Psoas muscle (tissue), 7 donors: ENCODE measurements at regions not wholly inside any gene's neighbourhood (a gene's known extent, or its start where the extent isn't known, plus 50 kb on each side); places are given as distances from the start of the nearest gene placed in this dataset.

Experiments used
- ATAC-seq, 4 donors: fragments of 200-7000 bp; cut with Tn5 transposase; one replicate each; pipeline ENCODE4 v1.9.1; 2020; ENCODE audit warnings: moderate library complexity in 3 of 4, mild to moderate bottlenecking in 2 of 4
- DNase-seq, 2 donors: peaks; one replicate each; pipeline ENCODE4 v3.0.0-alpha.2; 2020
- H3K27ac ChIP-seq: fragments of 200-600 bp; one replicate; pipeline ENCODE4 v1.8.0; 2022
- H3K27me3 ChIP-seq, 3 donors: fragments of 200-600 bp in 1 of 3; one replicate each; pipeline versions ENCODE4 v1.6.1 to v1.8.0; 2013 to 2022; ENCODE audit warnings: low read length in 2 of 3, mild to moderate bottlenecking in 2 of 3, moderate library complexity in 1 of 3; ENCODE audit not compliant: insufficient read depth in 3 of 3
- H3K36me3 ChIP-seq, 2 donors: fragments of 200-600 bp in 1 of 2; one replicate each; pipeline versions ENCODE4 v1.6.1 to v1.8.0; 2013 to 2022; ENCODE audit warnings: low read depth in 1 of 2, mild to moderate bottlenecking in 1 of 2, moderate library complexity in 1 of 2; ENCODE audit not compliant: insufficient read depth in 1 of 2
- H3K4me1 ChIP-seq: fragments of 200-600 bp; one replicate; pipeline ENCODE4 v1.8.0; 2022
- H3K4me3 ChIP-seq: fragments of 200-600 bp; one replicate; pipeline ENCODE4 v1.8.0; 2022; ENCODE audit warnings: mild to moderate bottlenecking
- H3K9me3 ChIP-seq: fragments of 200-600 bp; one replicate; pipeline ENCODE4 v1.8.0; 2022
- CTCF ChIP-seq: fragments of 200-600 bp; IDR thresholded peaks from one replicate; pipeline ENCODE4 v1.8.0; 2022; ENCODE audit warnings: antibody characterized with exemption
- WGBS, 3 donors: extraction: QIAGEN DNeasy Blood & Tissue Kit; methylation state at CpG; one replicate each; pipeline versions ENCODE4 v1.1.6 to v1.1.7; 2013; 5-methylcytosine and 5-hydroxymethylcytosine counted together
- intact Hi-C, 2 donors: fragments of 100-400 bp; cut with DNase I; formaldehyde crosslinking; loops; one replicate each; pipeline versions ENCODE4 v1.11.0 to v1.14.2; 2022
- donor health status: healthy with polysubstance abuse.
- donor health status: DM: no; HTN: no; CAD: no; lungs with moderate emphysema.
- donor health status: Bipolar disorder and iron deficiency.
- donor health status: healthy.
- donor health status: DM: yes; HTN: yes; CAD: no.
- donor health status: DM: no; HTN: no; CAD: no.
- donor health status: DM: yes; HTN: yes; CAD: no.

DNA sequence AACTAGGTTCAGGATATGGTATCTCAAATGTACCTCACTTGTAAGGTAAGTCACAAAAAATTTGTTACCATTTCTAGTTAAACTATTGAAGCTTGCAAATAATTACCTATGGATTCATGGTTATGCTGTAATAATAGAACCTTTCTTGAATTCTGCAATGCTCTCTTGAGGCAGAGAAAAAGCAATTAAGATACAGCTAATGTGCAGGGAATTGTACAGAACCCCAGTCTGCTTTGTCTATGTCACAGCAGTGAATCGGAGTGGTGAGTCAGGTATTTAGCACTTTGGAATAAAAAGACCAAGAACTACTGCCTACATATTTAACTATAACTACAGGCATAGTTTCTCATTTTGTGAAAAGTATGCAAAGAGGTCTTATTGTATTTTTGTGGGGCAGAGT lies 228.7 kb upstream of the GOT2 start:
- Histone ChIP-seq H3K27me3 (no peaks in the 10 kb centered on the region), H3K4me1 (no peaks in the 10 kb centered on the region), H3K4me3 (no peak overlapping the region), H3K27ac (no peak overlapping the region), H3K36me3 (no peaks in the 10 kb centered on the region), H3K9me3 (no peaks in the 10 kb centered on the region)
- 88 to 93% (median 88%) methylated on average over 1 of the region's 1 CpG for WGBS, 3 donors
- DNase-seq (no peak), ATAC-seq (no peak)
- intact Hi-C loops, result no loop called here
- no peak for TF ChIP-seq CTCF

DNA sequence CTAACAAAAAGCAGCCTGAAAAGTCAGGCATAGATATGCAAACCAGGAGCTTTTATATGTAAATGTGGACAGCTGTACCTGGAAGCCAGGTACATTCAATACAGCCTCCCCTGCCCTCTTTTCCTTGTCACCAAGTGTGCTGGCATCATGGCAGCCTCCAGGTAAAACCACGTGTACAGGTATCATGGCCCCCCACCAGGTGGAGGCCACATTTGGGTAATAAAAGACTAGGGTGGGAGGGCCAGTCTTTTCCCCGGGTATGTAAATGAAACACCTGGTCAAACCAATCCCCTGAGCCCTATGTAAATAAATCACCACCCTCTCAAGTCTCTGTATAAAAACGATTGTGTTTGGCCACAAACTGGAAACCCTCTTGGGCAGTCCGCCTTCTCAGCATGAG lies 226.4 kb upstream of the GOT2 start:
- H3K27ac ChIP-seq, result no peak overlapping the region
- no peaks in the 10 kb centered on the region for H3K36me3 ChIP-seq
- H3K4me3 ChIP-seq, result no peak overlapping the region
- no peak for TF ChIP-seq CTCF
- no peaks in the 10 kb centered on the region for H3K27me3 ChIP-seq
- no peaks in the 10 kb centered on the region for H3K4me1 ChIP-seq
- no peak for DNase-seq
- 60 to 61% (median 60%) methylated on average over 4 of the region's 4 CpGs for WGBS, 3 donors
- no peak for ATAC-seq
- intact Hi-C loops, result no loop called here
- H3K9me3 ChIP-seq, result no peaks in the 10 kb centered on the region

DNA sequence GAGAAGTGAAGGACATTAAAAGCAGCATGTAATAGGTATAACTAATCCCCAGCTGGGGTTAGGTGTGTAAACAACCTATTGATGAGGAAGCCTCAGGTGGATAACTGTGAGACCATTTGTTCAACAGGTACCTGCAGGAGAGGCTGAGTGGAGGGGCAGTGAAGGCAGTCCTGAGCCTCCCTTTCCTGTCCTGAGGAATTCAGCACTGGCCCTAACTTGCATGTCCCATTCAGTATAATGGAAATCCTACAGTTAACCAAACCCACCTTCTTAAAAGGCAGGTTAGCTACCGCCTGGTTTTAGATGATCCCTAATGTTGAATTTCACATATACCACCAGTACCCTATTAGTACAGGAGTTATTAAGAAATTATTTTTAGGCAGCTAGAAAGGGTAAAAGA lies 225.9 kb upstream of the GOT2 start:
- DNase-seq, result no peak
- 89 to 97% (median 93%) methylated on average over 1 of the region's 1 CpG for WGBS, 3 donors

GRCh38 chr16:58958749-58959148 lies 224.6 kb upstream of the GOT2 start:
- no peak overlapping the region for H3K4me3 ChIP-seq
- no peaks in the 10 kb centered on the region for H3K9me3 ChIP-seq
- H3K36me3 ChIP-seq, result no peaks in the 10 kb centered on the region
- TF ChIP-seq CTCF, result no peak
- ATAC-seq (no peak), DNase-seq (no peak)
- H3K27ac ChIP-seq, result no peak overlapping the region
- H3K4me1 ChIP-seq, result no peaks in the 10 kb centered on the region
- intact Hi-C loops, result no loop called here
- no peaks in the 10 kb centered on the region for H3K27me3 ChIP-seq

More for the DNA sequence above, 225.9 kb upstream of the GOT2 start:
- no peak for ATAC-seq
- Histone ChIP-seq H3K36me3 (no peaks in the 10 kb centered on the region), H3K27me3 (no peaks in the 10 kb centered on the region), H3K9me3 (no peaks in the 10 kb centered on the region), H3K4me1 (no peaks in the 10 kb centered on the region), H3K27ac (no peak overlapping the region), H3K4me3 (no peak overlapping the region)
- intact Hi-C loops, result no loop called here
- TF ChIP-seq CTCF, result no peak

DNA sequence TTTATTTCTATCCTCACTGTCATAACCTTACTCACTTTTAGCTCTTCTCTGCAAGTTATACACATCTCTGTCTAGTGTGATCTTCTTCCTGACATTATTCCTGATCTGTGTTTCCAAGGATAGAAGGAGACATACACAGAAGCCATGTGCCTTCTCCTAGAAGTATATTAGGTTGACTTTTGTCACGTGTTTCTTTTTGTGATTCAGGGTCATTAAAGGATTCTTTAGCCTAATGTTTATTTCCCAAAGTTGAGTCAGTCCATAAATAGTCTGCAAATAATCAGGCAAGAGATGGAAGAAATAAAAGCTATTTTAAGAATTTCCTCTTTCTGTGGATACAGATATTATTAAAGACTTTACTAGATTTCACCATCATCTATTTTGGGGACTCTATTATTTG lies 214.1 kb upstream of the GOT2 start:
- ATAC-seq (no peak), DNase-seq (no peak)
- WGBS, 3 donors, result 35 to 59% (median 56%) methylated on average over 1 of the region's 1 CpG
- Histone ChIP-seq H3K4me1 (no peaks in the 10 kb centered on the region), H3K9me3 (no peaks in the 10 kb centered on the region), H3K27ac (no peak overlapping the region), H3K4me3 (no peak overlapping the region), H3K36me3 (no peaks in the 10 kb centered on the region), H3K27me3 (no peaks in the 10 kb centered on the region)
- no peak for TF ChIP-seq CTCF
- intact Hi-C loops, result no loop called here
